GM19023 (cell line): ENCODE measurements at regions not wholly inside any gene's neighbourhood (a gene's known extent, or its start where the extent isn't known, plus 50 kb on each side); places are given as distances from the start of the nearest gene placed in this dataset.
A peak's percentile ranks its signal among the peaks of the same experiment; 100 is the strongest.

Experiments
- ATAC-seq: cut with Tn5 transposase; IDR thresholded peaks from one replicate; pipeline ENCODE4 v1.9.1; 2021; ENCODE audit warnings: mild to moderate bottlenecking, moderate library complexity; ENCODE audit not compliant: unreplicated experiment

DNA sequence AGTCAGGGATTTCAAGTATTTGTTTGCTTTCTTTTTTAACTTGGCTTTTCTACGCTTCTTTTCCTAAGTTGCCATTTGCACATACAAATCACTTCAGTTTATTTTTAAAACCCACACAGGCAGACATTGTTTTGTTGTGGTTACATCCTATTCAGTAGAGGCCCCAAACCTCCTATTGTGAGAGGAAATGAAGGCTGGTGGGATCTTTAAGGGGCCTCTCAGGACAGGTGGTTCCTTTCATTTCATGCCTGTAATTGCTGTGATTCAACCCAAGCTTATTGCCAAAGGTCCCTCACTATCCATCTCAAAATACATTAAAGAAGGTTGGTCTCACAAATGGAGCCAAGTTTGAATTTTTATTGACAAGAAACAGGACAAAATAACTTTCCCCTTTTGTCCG, 257.1 kb downstream of the ADAMTS20 start:
- no peak for ATAC-seq

DNA sequence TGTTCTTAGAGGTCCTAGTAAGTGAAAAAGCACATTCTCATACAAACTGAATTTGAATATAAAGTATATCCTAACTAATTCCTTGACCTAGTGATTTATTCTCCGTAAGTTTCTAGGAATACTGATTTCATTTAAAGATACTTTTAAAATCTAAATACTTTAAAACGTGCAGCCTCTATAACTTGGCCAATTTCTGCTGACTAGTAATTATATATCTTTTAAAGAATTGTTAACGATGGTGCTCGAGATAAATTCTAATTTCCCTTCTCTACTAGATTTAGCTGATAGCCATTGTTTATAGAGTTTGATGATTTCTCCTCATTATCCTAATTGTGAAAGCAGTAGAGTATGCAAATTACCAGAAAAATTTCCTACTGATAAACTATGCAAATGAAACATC, 257.9 kb downstream of the ADAMTS20 start:
- ATAC-seq = no peak

DNA sequence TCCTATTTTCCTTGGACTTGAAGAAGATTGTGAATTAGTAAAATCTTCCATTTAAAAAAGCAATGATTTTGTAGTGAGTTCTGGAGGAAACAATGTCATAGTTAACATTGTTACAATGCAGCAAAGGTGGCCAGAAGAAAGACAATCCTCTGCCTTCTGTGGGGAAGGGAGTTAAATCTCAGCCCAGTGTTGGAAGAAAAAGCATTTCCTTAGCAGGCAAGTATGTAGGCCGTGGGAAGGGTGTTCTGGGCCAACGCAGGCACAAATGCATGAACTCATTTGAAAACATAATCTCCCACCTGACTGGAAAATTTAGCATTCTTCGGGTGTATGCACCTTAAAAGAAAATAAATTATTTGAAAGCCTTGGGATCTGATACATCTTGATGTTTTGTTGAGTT, 258.6 kb downstream of the ADAMTS20 start:
- ATAC-seq = no peak

DNA sequence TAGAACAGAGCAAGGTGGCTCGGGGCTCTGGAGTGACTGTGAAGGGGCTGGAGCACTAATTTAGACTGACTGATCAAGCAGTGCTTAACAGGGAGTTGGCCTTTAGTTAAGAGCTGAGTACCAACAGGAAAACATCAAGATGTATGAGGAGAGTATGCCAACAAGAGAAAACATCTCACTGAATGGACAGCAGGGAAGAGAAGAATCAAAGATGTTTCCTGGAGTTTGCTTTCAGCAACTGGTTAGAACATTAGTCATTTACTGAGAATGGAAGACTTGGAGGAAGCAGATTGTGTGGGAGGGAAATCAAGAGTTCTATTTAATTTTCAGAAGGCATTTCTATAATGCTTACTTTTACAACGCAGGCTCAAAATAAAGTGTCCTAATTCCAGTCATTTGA, 259.3 kb downstream of the ADAMTS20 start:
- no peak for ATAC-seq

DNA sequence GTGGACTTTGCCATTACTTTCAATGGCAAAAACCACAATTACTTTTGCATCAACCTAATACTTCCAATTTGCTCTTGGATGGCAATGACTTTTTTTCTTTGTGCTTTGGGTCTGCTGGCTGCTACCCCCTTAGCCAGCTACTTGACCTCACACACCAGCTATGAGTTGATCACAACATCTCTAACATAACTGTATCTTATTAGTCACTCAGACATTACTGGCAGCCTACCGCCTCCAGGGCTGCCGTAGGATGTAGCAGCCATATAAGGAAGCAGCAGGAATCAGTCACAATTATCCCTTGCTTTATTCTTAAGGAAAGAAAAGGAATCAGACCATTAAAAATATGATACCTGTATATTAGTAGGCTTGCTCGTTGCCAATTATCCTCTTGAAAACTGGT, 260.5 kb downstream of the ADAMTS20 start:
- ATAC-seq = no peak

DNA sequence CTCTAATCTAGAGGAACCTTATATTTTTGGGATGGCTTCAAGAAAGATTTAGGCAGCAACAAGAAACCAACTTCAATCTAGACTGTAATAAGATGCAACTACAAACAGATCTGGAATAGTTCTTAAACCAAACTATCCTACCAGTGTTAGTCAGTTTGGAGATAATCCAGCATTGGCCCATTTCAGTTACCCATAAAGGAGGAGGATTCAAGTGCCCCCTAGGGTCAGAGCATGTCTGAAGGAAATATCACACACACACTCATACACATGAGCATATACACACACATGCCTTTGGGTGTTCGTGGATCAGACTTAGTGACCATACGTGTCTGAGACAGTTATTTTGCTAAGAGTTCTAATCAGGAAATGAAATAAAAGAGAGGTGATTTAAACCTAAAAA, 261.2 kb downstream of the ADAMTS20 start:
- no peak for ATAC-seq

DNA sequence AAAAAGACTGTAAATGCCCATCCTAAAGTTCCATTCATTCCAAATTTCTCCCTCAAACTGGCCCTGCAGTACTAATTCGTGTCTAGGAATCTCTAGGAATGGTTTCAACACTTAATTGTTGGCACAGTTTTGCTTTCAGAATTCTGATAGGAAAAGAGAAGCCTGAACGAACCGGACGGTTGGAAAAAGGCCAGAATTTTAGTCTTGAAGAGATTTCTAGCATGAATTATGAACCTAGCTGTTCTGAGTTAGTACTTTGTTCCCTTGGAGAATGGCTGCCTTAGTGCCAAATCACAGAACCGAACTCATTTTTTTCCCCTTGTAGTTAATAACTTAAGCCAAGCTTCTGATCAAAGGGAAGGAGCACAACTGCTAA, 262.6 kb downstream of the ADAMTS20 start:
- no peak for ATAC-seq

DNA sequence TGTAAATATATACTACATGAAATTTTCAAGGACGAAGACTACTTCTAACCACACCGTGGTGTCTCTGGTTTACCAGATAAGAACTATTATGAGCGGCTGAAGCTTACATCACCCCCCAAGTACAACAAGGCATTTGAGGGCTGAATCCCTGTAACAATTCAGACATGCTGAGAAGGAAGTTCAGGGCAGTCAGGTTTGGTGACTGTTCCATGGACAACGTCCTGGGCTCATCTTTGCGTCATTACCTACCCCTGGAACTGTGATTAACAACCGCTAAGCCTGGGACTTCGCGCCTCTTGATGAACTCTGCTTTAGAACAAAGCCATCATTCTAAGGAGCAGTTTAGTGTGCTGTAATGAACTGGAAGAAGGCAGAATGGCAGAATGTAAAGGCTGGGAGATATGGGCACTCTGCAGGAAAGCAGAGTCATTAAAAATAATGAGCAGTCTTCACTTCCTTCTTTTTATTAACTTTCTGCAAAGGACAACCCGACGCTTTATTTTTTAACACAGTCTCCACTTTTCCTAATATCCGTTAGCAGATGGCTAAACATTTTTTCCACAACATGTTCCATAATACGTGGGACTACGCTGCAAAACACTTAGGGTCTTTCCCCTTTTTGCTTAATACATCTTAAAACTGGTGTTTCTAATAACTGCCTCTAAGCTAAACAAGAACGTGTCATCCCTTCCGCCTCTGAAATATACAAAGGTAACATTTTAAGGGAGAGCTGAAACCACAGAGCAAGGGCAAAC, 263.2 kb downstream of the ADAMTS20 start:
- no peak for ATAC-seq

DNA sequence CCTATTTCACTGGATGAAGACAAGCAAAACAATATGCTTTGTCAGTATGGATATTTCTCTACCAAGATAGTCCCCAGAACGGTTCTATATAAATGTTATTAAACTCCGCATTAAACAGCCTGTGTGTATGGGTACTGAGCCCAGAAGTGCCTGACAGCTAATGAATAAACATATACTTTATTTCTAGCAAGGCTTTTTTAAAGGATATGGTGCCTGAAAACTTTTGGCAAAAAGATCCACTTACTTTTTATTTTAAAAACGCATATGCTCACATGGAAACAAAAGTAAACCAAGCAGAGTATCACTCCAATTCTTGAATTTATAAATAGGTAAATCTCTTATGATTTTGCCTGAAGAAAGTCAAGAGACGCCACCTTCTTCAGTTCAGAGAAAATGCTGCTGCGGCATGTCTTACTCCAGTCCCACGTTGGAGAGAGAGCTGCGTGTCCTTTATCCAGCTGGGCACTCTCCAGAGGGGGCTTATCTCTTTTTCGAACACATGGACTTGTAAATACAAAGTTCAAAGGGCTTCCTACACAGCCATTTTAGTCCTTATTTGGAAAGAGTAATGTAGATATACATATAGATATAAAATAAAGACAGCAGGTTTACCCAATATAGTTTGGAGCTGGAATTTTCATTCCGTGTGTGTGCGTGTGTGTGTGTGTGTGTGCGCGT, 264.2 kb downstream of the ADAMTS20 start:
- no peak for ATAC-seq

DNA sequence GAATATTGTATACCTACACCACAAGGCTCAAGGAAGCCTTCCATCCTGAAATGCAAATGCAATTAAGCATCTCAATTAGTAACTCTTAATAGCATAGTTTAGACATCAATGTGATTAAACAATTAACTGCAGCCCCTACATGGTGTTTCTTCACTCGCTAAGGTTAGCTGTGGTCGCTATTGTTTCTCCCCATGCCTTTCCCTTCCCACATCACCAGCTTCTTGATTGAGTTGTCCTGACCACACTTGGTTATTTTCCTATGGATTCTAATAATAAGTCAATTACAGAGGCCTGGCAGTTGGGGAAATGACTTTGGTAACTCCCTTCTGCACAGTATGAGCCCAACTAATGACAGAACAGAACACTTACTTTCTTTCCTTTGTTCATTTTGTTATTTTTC, 265.0 kb downstream of the ADAMTS20 start:
- no peak for ATAC-seq

DNA sequence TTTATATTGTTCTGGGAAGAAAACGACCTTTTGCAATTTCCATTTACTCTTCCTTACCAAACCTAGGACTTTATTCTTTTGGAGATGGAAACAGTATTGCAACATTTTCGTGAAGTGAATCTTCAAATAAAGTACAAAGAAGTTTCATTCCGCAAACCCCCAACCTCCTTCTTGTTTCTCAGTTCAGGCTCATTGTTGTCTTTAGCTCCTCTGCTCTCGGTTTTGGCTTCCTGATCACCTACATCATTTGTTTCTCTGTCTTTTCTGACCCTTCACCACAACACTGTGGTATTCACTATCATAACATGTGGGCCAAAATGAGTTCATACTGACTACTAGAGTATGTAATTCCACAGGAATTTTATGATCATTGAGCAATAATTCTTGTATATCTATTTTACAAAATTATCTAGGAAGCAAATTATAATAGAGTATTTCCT, 266.8 kb downstream of the ADAMTS20 start:
- no peak for ATAC-seq

DNA sequence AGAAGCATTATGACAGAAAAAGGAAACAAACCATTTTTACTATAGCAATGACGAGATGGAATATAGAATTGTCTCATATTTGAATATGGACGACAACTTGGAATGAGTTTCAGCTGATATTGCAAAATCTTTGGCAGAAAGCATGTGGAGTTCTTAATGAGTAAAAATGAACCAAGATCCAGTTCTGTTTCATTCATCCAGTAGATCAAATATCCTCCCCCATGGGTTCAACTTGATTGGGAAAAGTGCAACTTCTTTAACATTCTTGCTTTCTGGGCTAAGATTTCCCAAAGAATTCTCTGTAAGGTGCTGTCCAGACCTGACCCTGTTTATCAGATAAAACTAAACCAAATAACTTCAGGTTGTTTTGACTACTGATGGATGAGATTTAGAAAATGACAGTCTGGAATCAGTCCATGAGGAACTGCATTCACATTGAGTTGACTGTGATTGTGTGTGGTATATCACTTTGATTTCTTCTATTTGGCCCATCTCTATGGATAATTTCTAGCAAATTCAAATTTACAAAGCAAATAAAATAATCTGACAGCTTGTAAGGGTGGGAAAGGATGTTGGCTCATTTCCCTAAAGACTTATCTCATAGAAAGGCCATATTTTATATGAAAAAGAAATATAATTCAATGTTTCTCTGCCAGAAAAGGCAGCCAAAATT, 267.4 kb downstream of the ADAMTS20 start:
- ATAC-seq = no peak

DNA sequence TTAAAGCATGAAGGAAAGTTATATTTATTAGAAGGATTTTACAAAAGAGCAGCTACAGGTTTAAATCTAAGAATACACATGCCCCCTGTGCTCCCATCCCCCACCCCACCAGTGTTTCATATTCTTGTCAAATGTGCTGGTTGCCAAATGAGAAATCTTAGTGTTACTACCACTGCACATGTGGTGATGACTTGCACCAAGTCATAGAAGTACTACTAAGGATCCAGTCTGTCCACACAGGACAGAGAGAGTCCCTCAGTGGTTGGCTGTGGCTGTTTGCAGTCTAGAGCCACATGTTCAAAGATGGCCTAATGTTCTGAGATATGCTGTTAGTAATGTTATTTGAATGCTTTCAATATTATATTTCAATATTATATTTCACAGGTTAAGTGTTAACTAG, 268.8 kb downstream of the ADAMTS20 start:
- no peak for ATAC-seq

DNA sequence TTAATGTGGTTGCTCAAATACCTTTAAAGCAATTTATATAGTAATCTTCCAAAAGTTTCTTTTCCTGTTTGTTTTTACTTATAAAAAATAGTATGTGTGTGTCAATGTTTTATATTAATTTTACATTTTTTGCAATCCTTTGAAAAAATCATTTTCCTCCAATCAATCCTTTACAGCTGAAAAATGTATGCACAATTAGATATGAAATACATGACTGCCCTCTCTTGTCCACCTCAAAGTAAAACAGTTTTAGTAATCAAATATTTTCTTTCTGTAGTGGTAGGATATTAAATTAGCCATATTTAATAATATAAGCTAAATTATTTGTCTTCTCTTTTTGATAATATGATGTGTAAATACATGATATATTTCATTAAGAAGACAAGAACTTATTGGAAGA, 269.9 kb downstream of the ADAMTS20 start:
- ATAC-seq = no peak

DNA sequence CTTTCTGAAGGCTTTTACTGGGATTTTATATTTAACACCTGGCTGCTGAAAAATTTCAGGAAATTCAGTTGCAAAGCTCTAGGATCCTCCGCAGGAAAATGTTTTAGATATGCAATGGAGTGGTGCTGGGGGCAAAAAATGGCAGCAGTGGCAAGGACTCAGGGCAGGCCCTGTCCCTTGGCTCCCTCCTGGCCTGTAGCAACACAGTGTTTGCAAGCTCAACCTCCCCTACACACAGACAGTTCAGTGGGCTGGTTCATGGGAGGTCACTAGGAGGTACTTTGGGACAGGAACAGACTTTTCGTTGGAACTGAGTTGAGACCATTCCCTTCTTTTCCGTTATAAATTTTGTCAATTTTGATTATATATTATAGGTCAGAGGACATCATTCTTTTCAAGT, 270.4 kb downstream of the ADAMTS20 start:
- ATAC-seq = no peak

DNA sequence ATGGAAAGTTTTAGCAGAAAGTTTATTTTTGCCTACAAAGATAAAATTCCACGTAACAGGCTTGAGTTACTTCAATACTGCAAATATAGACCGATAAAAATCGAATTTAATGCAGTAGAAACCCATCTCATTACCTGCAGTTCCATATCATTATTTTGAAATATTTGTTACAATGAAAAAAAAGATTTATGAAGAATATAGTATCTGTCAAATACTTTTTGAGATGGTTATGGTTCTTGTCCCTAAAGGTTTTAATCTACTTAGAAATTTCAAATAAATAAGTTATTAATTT, 273.5 kb downstream of the ADAMTS20 start:
- no peak for ATAC-seq

DNA sequence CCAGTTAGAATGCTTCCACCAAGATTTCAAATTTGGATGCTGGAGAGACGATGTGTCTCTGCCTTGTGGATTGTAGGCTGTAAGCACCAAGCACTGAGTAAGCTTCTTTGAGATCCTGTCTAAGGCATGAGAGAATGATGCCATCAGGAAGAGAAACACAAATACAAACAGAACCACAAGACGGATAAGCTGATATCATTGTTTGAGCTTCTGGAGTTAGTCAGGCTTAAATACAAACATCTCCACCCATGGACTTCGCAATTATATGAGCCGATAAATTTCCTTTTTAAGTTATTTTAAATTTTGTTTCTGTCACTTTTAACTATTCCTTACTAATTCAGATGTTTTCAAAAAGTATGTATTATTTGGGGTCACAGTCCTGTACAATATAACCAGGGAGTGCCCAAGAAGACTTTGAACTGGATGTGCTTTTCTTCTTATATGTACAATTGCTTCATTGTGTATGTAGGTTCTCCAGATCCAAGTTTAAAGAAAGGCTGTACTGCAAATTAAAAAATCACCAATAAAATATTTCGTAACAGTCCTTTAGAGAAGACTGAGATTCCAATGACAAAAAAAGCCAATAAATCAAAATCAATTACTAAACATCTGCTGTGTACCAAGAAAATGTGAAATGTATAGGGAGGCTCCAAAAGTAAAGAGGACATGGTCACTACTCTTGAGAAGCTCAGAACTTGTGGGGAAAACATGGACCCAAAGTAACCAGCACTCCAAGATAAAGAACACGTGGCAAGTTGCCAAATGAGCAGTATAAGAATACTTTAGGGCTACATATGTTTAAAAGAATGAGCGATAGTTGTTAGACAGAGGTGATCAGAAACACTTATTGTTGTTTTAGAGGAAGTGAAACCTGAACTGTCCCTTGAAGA, 274.1 kb downstream of the ADAMTS20 start:
- peak; percentile 80 for ATAC-seq

DNA sequence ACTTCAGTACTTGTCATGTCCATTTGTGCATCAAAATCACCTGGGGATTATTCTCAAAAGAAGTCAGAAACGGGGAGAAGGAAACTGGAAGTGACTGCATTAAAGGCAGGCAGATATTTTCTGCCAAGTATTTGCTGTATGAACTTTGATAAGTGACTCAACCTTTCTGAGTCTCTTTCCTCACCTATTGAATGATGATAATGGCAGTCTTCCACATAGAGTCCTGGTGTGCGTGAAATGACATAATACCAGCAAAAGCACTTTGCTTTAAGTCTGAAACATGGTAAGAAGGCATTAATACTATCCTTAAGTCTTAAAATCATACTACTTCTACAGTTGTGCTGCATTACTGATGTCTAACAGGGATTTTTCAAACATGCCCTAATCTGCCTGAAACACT, 278.5 kb downstream of the ADAMTS20 start:
- no peak for ATAC-seq

DNA sequence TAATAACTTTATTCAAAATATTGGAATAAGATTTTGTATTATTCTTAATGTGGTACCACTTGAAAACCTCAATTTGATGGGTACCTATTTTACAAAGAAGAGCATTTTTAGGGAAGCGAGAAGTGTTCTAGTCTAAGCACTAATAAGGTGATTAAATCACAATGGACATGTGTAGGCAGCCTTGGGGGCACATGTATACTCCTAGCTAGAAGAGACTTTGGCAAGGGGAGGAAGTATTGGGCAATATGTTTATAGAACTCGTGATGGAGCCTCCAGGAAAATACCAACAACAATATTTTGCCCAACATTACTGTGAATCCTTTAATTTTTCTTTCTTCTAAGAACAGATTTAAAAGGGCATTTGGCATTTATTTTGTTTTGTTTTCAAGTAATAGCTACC, 280.3 kb downstream of the ADAMTS20 start:
- ATAC-seq = no peak

DNA sequence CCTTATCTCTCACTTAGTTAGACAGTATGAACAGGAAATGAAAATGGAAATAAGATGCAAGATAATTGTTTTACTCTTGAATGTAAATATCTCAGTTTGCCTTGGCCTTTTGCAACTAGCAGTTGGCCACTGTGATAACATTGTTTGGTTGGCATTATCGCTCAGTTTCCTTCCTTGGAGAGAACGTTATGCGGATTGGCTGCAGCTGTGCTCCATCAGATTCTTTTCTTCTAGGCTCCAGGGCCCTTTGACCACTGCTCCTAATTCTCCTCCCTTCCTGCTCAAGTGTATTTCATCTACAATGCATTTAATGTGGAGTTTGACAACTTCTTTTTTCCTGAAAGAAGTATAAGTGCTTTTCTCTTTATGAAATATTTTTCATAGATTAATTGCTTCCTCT, 284.2 kb downstream of the ADAMTS20 start:
- no peak for ATAC-seq

DNA sequence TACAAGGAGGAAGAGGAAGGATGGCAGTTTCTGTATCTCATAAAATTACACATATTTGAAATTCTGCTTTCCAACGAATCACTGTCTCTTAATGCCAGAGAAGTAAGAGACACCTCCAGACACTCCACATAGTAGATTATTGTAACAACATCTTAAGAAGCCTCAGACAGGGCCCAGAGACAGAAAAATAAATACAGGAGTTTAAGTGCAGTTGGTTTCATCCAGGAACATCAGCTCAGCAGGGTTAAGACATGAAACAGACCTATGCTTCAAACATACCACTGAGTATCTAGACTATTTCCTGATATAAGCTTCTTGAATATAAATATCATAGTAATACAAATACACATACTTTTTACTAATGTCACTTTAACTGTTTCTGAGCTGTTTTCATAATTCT, 290.3 kb downstream of the ADAMTS20 start:
- ATAC-seq = no peak
